Fibroblast of lung (primary cell): ENCODE measurements at regions not wholly inside any gene's neighbourhood (a gene's known extent, or its start where the extent isn't known, plus 50 kb on each side); places are given as distances from the start of the nearest gene placed in this dataset.

Source experiments
- CTCF ChIP-seq, 2 donors: IDR thresholded peaks in 1 of 2; conservative IDR thresholded peaks in 1 of 2; 1 replicate in 1 of 2; 2 replicates in 1 of 2; pipeline ENCODE4 v1.5.1; 2011 to 2012; ENCODE audit warnings: low read length in 2 of 2, control low read depth in 1 of 2, inconsistent platforms in 1 of 2, low read depth in 1 of 2, mild to moderate bottlenecking in 1 of 2
- EZH2 ChIP-seq: IDR thresholded peaks from 2 replicates; pipeline ENCODE4 v1.5.1; 2012; ENCODE audit warnings: low read length, control low read depth, mild to moderate bottlenecking; ENCODE audit errors: missing control alignments

GRCh38 chr21:31408301-31409088 is 64.4 kb upstream of the TIAM1 start:
- TF ChIP-seq CTCF (conservative IDR thresholded peaks at IDR 0.05 in 1 of 2, IDR thresholded peaks at IDR 0.05 in 1 of 2; ENCODE audit: low read depth in 1 of 2, low read length in 2 of 2) (no peak), EZH2 (no peak)
